GM18870 (cell line): ENCODE measurements at regions not wholly inside any gene's neighbourhood (a gene's known extent, or its start where the extent isn't known, plus 50 kb on each side); places are given as distances from the start of the nearest gene placed in this dataset.

Experiments used
- ATAC-seq: cut with Tn5 transposase; IDR thresholded peaks from one replicate; pipeline ENCODE4 v1.9.1; 2021; ENCODE audit warnings: moderate library complexity; ENCODE audit not compliant: unreplicated experiment

- no peak for ATAC-seq
Observed at GRCh38 chr4:38230121-38230801, 270.1 kb downstream of the PTTG2 start.

GRCh38 chr4:38230821-38231563 lies 270.8 kb downstream of the PTTG2 start:
- no peak for ATAC-seq

GRCh38 chr4:38231626-38232025 lies 271.4 kb downstream of the PTTG2 start:
- no peak for ATAC-seq

GRCh38 chr4:38232741-38233140 lies 272.5 kb downstream of the PTTG2 start:
- no peak for ATAC-seq

GRCh38 chr4:38233727-38234480 lies 273.7 kb downstream of the PTTG2 start:
- no peak for ATAC-seq

GRCh38 chr4:38235354-38235753 lies 275.2 kb downstream of the PTTG2 start:
- ATAC-seq, result no peak

- no peak for ATAC-seq
Observed at GRCh38 chr4:38236003-38236402, 275.8 kb downstream of the PTTG2 start.

GRCh38 chr4:38236503-38236902 lies 276.3 kb downstream of the PTTG2 start:
- ATAC-seq, result no peak

GRCh38 chr4:38237139-38237538 lies 276.9 kb downstream of the PTTG2 start:
- no peak for ATAC-seq

- ATAC-seq, result no peak
Observed at GRCh38 chr4:38241541-38241940, 281.3 kb downstream of the PTTG2 start.

- ATAC-seq, result no peak
Observed at GRCh38 chr4:38242101-38242500, 281.9 kb downstream of the PTTG2 start.

- ATAC-seq, result no peak
Observed at GRCh38 chr4:38242822-38243387, 282.7 kb downstream of the PTTG2 start.

- no peak for ATAC-seq
Observed at GRCh38 chr4:38243388-38244053, 283.3 kb downstream of the PTTG2 start.

GRCh38 chr4:38254825-38255224 lies 294.6 kb downstream of the PTTG2 start:
- ATAC-seq, result no peak

- ATAC-seq, result no peak
Observed at GRCh38 chr4:38255572-38255971, 295.4 kb downstream of the PTTG2 start.

GRCh38 chr4:38266616-38267015 lies 306.4 kb downstream of the PTTG2 start:
- ATAC-seq, result no peak

- no peak for ATAC-seq
Observed at GRCh38 chr4:38268108-38268820, 308.1 kb downstream of the PTTG2 start.

- no peak for ATAC-seq
Observed at GRCh38 chr4:38268837-38269236, 308.6 kb downstream of the PTTG2 start.

- no peak for ATAC-seq
Observed at GRCh38 chr4:38273407-38273806, 313.2 kb downstream of the PTTG2 start.

GRCh38 chr4:38275331-38276100 lies 315.3 kb downstream of the PTTG2 start:
- no peak for ATAC-seq
